ENCODE measurements at regions not wholly inside any gene's neighbourhood (a gene's known extent, or its start where the extent isn't known, plus 50 kb on each side); places are given as distances from the start of the nearest gene placed in this dataset.
A peak's percentile ranks its signal among the peaks of the same experiment; 100 is the strongest.
"Not testable (repeated sequence)": the region's sequence is repeated elsewhere in the genome, so short reads cannot be mapped to it uniquely, and the experiment has no call there.

GRCh38 chr9:78172610-78173009 is 63.3 kb upstream of the CEP78 start:
- H3K27me3 ChIP-seq (ENCODE audit: control insufficient read depth, insufficient read depth, low read length) = peaks cover 11% of the 10 kb centered on the region
- ATAC-seq (ENCODE audit: low read depth in 2 of 2); H3K4me1 Mint-ChIP-seq; H3K4me3 Mint-ChIP-seq; H3K4me1 ChIP-seq (ENCODE audit: control insufficient read depth, insufficient read depth, low read length, poor library complexity, severe bottlenecking); H3K36me3 ChIP-seq (ENCODE audit: control insufficient read depth, insufficient read depth, low read length); H3K36me3 Mint-ChIP-seq; H3K27ac ChIP-seq (ENCODE audit: insufficient read depth, low read length, poor library complexity, severe bottlenecking); H3K4me3 ChIP-seq (ENCODE audit: low read depth, low read length); H3K27ac Mint-ChIP-seq; DNase-seq; H3K9me3 ChIP-seq (ENCODE audit: control insufficient read depth in 2 of 2, low read length in 2 of 2): not testable (repeated sequence)
- peaks cover 0 to 10% (median 4%) of the 10 kb centered on the region in 7 donors for H3K9me3 Mint-ChIP-seq
- peaks cover 36% of the 10 kb centered on the region for H3K27me3 Mint-ChIP-seq

- H3K4me3 ChIP-seq (ENCODE audit: low read depth, low read length) = no peak overlapping the region
Measured at GRCh38 chr9:78171651-78172050, 64.2 kb upstream of the CEP78 start.

GRCh38 chr9:78169125-78169524 is 66.8 kb upstream of the CEP78 start:
- no peak for ATAC-seq (ENCODE audit: low read depth in 2 of 2)
- no peak overlapping the region for H3K4me3 Mint-ChIP-seq
- H3K4me1 ChIP-seq (ENCODE audit: control insufficient read depth, insufficient read depth, low read length, poor library complexity, severe bottlenecking) = no peaks in the 10 kb centered on the region
- no peak for DNase-seq
- no peaks in the 10 kb centered on the region for H3K36me3 Mint-ChIP-seq
- no peaks in the 10 kb centered on the region for H3K4me1 Mint-ChIP-seq
- peaks cover 0 to 6% of the 10 kb centered on the region in 2 experiments for H3K9me3 ChIP-seq (ENCODE audit: control insufficient read depth in 2 of 2, low read length in 2 of 2)
- H3K36me3 ChIP-seq (ENCODE audit: control insufficient read depth, insufficient read depth, low read length) = no peaks in the 10 kb centered on the region
- peaks cover 35% of the 10 kb centered on the region for H3K27me3 Mint-ChIP-seq
- H3K4me3 ChIP-seq (ENCODE audit: low read depth, low read length) = no peak overlapping the region
- peaks cover 0 to 13% (median 6%) of the 10 kb centered on the region in 7 donors for H3K9me3 Mint-ChIP-seq
- peaks cover 11% of the 10 kb centered on the region for H3K27me3 ChIP-seq (ENCODE audit: control insufficient read depth, insufficient read depth, low read length)
- H3K27ac Mint-ChIP-seq = no peak overlapping the region
- H3K27ac ChIP-seq (ENCODE audit: insufficient read depth, low read length, poor library complexity, severe bottlenecking) = no peak overlapping the region

More at GRCh38 chr9:78171651-78172050, 64.2 kb upstream of the CEP78 start:
- H3K9me3 Mint-ChIP-seq = peaks cover 0 to 10% (median 4%) of the 10 kb centered on the region in 7 donors
- no peaks in the 10 kb centered on the region for H3K36me3 ChIP-seq (ENCODE audit: control insufficient read depth, insufficient read depth, low read length)
- H3K27ac Mint-ChIP-seq = no peak overlapping the region
- H3K27me3 ChIP-seq (ENCODE audit: control insufficient read depth, insufficient read depth, low read length) = peaks cover 11% of the 10 kb centered on the region
- H3K36me3 Mint-ChIP-seq = no peaks in the 10 kb centered on the region
- no peak overlapping the region for H3K27ac ChIP-seq (ENCODE audit: insufficient read depth, low read length, poor library complexity, severe bottlenecking)
- DNase-seq = no peak
- no peak for ATAC-seq (ENCODE audit: low read depth in 2 of 2)
- H3K4me3 Mint-ChIP-seq = no peak overlapping the region
- peaks cover 0 to 3% of the 10 kb centered on the region in 2 experiments for H3K9me3 ChIP-seq (ENCODE audit: control insufficient read depth in 2 of 2, low read length in 2 of 2)
- H3K4me1 Mint-ChIP-seq = peaks cover 0 to under 1% (median 0%) of the 10 kb centered on the region in 4 donors
- H3K4me1 ChIP-seq (ENCODE audit: control insufficient read depth, insufficient read depth, low read length, poor library complexity, severe bottlenecking) = no peaks in the 10 kb centered on the region
- peaks cover 35% of the 10 kb centered on the region for H3K27me3 Mint-ChIP-seq

GRCh38 chr9:78167356-78167755 is 68.5 kb upstream of the CEP78 start:
- Mint-ChIP-seq H3K36me3 (peaks cover 4% of the 10 kb centered on the region), H3K27ac (no peak overlapping the region), H3K4me1 (no peaks in the 10 kb centered on the region), H3K9me3 (peaks cover 2 to 19% (median 11%) of the 10 kb centered on the region in 7 donors), H3K4me3 (no peak overlapping the region), H3K27me3 (peaks cover 35% of the 10 kb centered on the region)
- no peak overlapping the region for H3K27ac ChIP-seq (ENCODE audit: insufficient read depth, low read length, poor library complexity, severe bottlenecking)
- H3K4me1 ChIP-seq (ENCODE audit: control insufficient read depth, insufficient read depth, low read length, poor library complexity, severe bottlenecking) = no peaks in the 10 kb centered on the region
- no peak overlapping the region for H3K4me3 ChIP-seq (ENCODE audit: low read depth, low read length)
- H3K9me3 ChIP-seq (ENCODE audit: control insufficient read depth in 2 of 2, low read length in 2 of 2) = peaks cover 6 to 14% of the 10 kb centered on the region in 2 experiments
- H3K36me3 ChIP-seq (ENCODE audit: control insufficient read depth, insufficient read depth, low read length) = no peaks in the 10 kb centered on the region
- ATAC-seq (ENCODE audit: low read depth in 2 of 2) (no peak), DNase-seq (no peak)
- peaks cover 13% of the 10 kb centered on the region for H3K27me3 ChIP-seq (ENCODE audit: control insufficient read depth, insufficient read depth, low read length)

GRCh38 chr9:78163834-78164233 is 72.0 kb upstream of the CEP78 start:
- DNase-seq (no peak), ATAC-seq (ENCODE audit: low read depth in 2 of 2) (no peak)
- peaks cover 38% of the 10 kb centered on the region for H3K27me3 Mint-ChIP-seq
- H3K4me1 ChIP-seq (ENCODE audit: control insufficient read depth, insufficient read depth, low read length, poor library complexity, severe bottlenecking) = no peaks in the 10 kb centered on the region
- H3K9me3 ChIP-seq (ENCODE audit: control insufficient read depth in 2 of 2, low read length in 2 of 2) = peaks cover 6 to 11% of the 10 kb centered on the region in 2 experiments
- H3K27ac ChIP-seq (ENCODE audit: insufficient read depth, low read length, poor library complexity, severe bottlenecking) = no peak overlapping the region
- no peaks in the 10 kb centered on the region for H3K4me1 Mint-ChIP-seq
- H3K4me3 ChIP-seq (ENCODE audit: low read depth, low read length) = no peak overlapping the region
- no peak overlapping the region for H3K4me3 Mint-ChIP-seq
- peaks cover 4% of the 10 kb centered on the region for H3K36me3 Mint-ChIP-seq
- H3K9me3 Mint-ChIP-seq = peaks cover 2 to 15% (median 8%) of the 10 kb centered on the region in 7 donors
- no peak overlapping the region for H3K27ac Mint-ChIP-seq
- peaks cover 7% of the 10 kb centered on the region for H3K27me3 ChIP-seq (ENCODE audit: control insufficient read depth, insufficient read depth, low read length)
- no peaks in the 10 kb centered on the region for H3K36me3 ChIP-seq (ENCODE audit: control insufficient read depth, insufficient read depth, low read length)

GRCh38 chr9:78158286-78158685 is 77.6 kb upstream of the CEP78 start:
- DNase-seq = peak in 1 of 3 donors; percentile 1
- Mint-ChIP-seq H3K4me1 (peaks cover 0 to 4% (median 1%) of the 10 kb centered on the region in 4 donors), H3K27ac (no peak overlapping the region), H3K4me3 (no peak overlapping the region), H3K27me3 (peaks cover 47% of the 10 kb centered on the region), H3K36me3 (no peaks in the 10 kb centered on the region), H3K9me3 (peaks cover 2 to 17% (median 4%) of the 10 kb centered on the region in 7 donors)
- H3K27ac ChIP-seq (ENCODE audit: insufficient read depth, low read length, poor library complexity, severe bottlenecking) = no peak overlapping the region
- peaks cover 0 to 2% of the 10 kb centered on the region in 2 experiments for H3K9me3 ChIP-seq (ENCODE audit: control insufficient read depth in 2 of 2, low read length in 2 of 2)
- no peaks in the 10 kb centered on the region for H3K4me1 ChIP-seq (ENCODE audit: control insufficient read depth, insufficient read depth, low read length, poor library complexity, severe bottlenecking)
- no peaks in the 10 kb centered on the region for H3K36me3 ChIP-seq (ENCODE audit: control insufficient read depth, insufficient read depth, low read length)
- H3K4me3 ChIP-seq (ENCODE audit: low read depth, low read length) = no peak overlapping the region
- ATAC-seq (ENCODE audit: low read depth in 2 of 2) = no peak
- H3K27me3 ChIP-seq (ENCODE audit: control insufficient read depth, insufficient read depth, low read length) = peaks cover 14% of the 10 kb centered on the region

GRCh38 chr9:78150983-78151356 is 84.9 kb upstream of the CEP78 start:
- Histone ChIP-seq H3K4me1 (ENCODE audit: control insufficient read depth, insufficient read depth, low read length, poor library complexity, severe bottlenecking) (no peaks in the 10 kb centered on the region), H3K27ac (ENCODE audit: insufficient read depth, low read length, poor library complexity, severe bottlenecking) (no peak overlapping the region), H3K4me3 (ENCODE audit: low read depth, low read length) (no peak overlapping the region), H3K36me3 (ENCODE audit: control insufficient read depth, insufficient read depth, low read length) (no peaks in the 10 kb centered on the region), H3K9me3 (ENCODE audit: control insufficient read depth in 2 of 2, low read length in 2 of 2) (no peaks in the 10 kb centered on the region), H3K27me3 (ENCODE audit: control insufficient read depth, insufficient read depth, low read length) (peaks cover 4% of the 10 kb centered on the region)
- peaks cover 0 to 3% (median 0%) of the 10 kb centered on the region in 4 donors for H3K4me1 Mint-ChIP-seq
- H3K36me3 Mint-ChIP-seq = peaks cover 5% of the 10 kb centered on the region
- peaks cover 0 to 6% (median 1%) of the 10 kb centered on the region in 7 donors for H3K9me3 Mint-ChIP-seq
- H3K4me3 Mint-ChIP-seq = no peak overlapping the region
- no peak for ATAC-seq (ENCODE audit: low read depth in 2 of 2)
- H3K27me3 Mint-ChIP-seq = peaks cover 9% of the 10 kb centered on the region
- no peak for DNase-seq
- no peak overlapping the region for H3K27ac Mint-ChIP-seq

GRCh38 chr9:78150312-78150982 is 85.4 kb upstream of the CEP78 start:
- H3K27ac ChIP-seq (ENCODE audit: insufficient read depth, low read length, poor library complexity, severe bottlenecking) = no peak overlapping the region

More at GRCh38 chr9:78150312-78150982, 85.4 kb upstream of the CEP78 start:
- H3K36me3 ChIP-seq (ENCODE audit: control insufficient read depth, insufficient read depth, low read length) = no peaks in the 10 kb centered on the region
- Mint-ChIP-seq H3K9me3 (peaks cover 0 to 6% (median 1%) of the 10 kb centered on the region in 7 donors), H3K27ac (no peak overlapping the region), H3K36me3 (peaks cover 5% of the 10 kb centered on the region), H3K27me3 (peaks cover 9% of the 10 kb centered on the region), H3K4me3 (no peak overlapping the region), H3K4me1 (peaks cover 0 to 3% (median 0%) of the 10 kb centered on the region in 4 donors)
- H3K4me3 ChIP-seq (ENCODE audit: low read depth, low read length) = no peak overlapping the region
- H3K4me1 ChIP-seq (ENCODE audit: control insufficient read depth, insufficient read depth, low read length, poor library complexity, severe bottlenecking) = no peaks in the 10 kb centered on the region
- H3K9me3 ChIP-seq (ENCODE audit: control insufficient read depth in 2 of 2, low read length in 2 of 2) = no peaks in the 10 kb centered on the region
- ATAC-seq (ENCODE audit: low read depth in 2 of 2) (no peak), DNase-seq (no peak)
- peaks cover 3% of the 10 kb centered on the region for H3K27me3 ChIP-seq (ENCODE audit: control insufficient read depth, insufficient read depth, low read length)

Data from CD4-positive, CD25-positive, alpha-beta regulatory T cell (primary cell).